HG03064 (cell line): ENCODE measurements at regions not wholly inside any gene's neighbourhood (a gene's known extent, or its start where the extent isn't known, plus 50 kb on each side); places are given as distances from the start of the nearest gene placed in this dataset.

Source experiments
- ATAC-seq: cut with Tn5 transposase; IDR thresholded peaks from one replicate; pipeline ENCODE4 v1.9.1; 2021; ENCODE audit warnings: low read depth; ENCODE audit not compliant: unreplicated experiment

DNA sequence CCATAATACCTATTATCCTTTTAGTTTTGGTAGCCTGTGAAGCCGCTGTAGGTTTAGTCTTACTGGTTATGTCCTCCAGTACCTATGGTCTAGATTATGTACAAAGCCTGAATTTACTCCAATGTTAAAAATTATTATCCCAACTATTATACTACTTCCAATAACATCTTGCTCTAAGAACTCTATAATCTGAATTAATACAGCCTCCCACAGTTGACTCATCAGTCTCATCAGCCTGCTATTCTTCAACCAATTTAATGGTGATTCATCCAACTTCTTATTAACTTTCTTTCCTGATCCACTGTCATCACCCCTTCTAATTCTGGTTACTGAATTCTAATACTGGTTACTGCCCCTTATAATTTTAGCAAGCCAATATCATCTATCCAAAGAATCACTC lies 370.3 kb upstream of the OPRM1 start:
- no peak for ATAC-seq

DNA sequence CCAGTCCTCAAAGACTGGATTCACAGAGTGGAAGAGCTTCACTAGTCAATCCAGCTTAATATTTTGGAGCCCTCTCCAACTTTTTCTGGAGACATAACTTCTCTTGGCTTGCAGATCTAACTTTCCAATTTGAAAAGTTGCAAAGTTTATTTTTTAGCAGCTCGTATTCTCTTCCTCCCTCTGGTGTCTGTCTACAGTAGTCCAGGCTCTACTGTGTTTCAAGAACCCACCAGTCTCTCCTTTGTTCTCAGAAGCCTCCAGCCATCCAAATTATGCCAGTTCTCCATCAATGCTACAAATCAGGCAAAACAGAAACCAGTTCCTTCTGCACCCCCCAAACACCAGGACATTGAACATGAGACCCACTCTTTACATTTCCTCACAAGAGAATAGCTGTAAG lies 376.1 kb upstream of the OPRM1 start:
- ATAC-seq, result no peak

DNA sequence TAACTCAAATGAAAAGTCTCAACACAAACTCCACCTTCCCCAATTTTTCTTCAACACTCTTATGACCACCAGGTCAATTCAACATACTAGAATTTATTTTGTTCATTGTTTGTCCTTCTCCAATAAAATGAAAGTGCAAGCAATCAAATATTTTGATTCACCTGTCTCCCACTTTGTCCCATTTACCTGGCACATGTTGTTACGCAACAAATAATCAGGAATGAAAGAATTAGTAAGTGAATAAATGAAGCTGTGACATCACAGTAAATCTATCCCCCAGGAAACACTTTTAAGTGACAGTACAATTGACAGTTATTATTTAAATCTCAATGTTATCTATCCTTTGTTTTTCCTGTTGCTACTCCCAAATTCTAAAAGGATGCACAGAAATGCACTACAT lies 393.7 kb upstream of the OPRM1 start:
- ATAC-seq, result no peak

DNA sequence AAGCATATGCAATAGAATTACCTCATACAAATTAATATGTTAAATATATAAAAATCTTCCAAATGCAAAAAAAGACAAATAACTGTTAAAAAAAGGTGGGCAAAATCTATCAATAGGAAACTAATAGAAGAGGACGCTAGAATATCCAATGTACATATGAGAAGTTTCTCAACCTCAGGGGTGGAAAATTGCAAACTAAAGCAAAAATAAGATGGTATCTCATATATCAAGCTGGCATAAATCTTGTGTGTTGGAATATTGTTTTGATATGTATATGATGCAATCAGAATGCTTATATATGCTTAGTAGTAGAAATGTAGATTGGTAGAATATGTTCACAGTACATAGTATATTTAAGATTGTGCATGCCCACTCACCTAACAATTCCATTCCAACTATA lies 395.0 kb upstream of the OPRM1 start:
- ATAC-seq, result no peak

DNA sequence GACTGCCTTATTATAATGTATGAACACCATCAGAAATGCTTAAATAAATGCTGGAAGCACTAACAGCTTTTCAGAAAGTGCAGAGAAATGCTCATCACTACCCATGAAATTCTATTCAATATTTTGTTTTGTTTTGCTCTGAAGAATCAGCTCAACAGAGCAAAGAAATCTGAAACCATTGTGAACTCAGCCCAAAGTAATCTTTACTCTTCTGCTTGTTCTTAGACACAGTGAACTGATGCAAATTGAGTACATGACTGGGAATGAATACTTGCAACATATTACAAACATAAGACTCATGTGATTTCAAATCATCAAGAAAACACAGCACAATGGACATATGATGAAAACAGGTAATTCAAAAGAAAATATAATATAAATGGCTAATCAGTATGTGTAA lies 404.6 kb upstream of the OPRM1 start:
- no peak for ATAC-seq

DNA sequence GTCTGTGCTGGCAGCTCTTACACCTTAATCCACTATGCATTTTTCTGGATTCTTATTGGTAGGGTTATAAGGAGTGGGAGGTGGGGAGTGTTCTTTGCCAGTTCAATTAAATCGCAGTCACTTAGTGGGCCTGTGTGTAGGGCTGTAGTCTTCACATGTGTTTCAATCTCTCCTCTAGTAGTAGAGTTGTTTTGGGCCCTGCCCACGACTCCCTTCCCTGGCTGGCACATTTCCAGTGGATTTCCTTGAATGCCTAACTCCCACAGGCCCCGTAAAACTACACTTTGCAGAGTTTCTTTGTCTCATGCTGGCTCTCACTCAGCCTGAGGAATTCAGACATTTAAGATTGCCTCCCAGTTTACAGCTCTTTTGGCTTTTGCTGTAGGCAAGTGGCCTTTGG lies 414.0 kb upstream of the OPRM1 start:
- ATAC-seq, result no peak

DNA sequence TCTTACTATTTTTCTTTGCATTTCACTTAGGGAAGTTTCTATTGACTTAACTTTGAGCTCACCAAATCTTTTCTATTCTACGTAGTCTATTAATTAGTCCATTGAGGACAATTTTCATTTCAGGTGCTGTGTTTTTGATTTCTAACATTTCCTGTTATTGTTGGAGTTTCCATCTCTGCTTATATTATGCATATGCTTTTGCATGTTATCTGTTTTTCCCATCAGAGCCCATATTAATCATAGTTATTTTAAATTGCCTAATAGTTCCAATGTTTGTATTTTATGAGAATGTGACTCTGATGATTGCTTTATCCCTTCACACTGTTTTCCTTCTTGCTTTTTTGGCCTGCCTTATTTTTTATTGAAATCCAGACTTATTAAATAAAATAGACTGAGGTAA lies 414.5 kb upstream of the OPRM1 start:
- no peak for ATAC-seq

DNA sequence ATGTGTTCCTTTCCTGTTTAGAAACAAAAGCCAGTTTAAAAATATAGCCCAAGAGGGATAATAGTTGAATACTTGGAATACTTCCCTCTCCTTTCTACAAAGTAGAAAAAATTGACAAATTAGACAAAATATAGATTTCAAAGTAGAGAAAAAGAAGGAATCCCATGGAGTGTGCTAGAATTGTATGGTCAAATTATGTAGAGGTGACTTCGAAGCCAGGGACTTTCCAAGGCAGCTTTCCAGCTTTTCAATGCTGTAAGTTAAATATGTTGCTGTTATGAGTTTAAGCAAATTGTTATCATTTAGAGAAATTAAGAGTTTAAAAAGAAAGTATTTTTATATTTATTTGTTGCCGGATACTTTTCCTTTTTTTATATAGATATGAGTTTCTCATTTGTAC lies 415.5 kb upstream of the OPRM1 start:
- no peak for ATAC-seq

DNA sequence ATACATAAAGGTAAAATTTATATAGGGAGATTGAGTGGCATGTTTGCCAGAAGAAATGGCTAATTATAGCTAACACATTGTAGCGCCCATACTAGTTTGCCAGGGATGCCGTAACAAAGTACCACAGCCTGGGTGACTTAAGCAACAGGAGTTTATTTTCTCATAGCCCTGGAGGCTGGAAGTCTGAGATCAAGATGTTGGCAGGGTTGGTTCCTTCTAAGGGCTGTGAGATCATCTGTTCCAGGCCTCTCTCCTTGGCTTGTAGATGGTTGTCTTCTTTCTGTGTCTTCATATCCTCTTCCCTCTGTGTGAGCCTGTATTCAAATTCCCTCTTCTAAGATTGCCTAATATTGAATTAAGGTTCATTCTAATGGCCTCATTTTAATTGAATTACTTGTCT lies 417.5 kb upstream of the OPRM1 start:
- no peak for ATAC-seq

DNA sequence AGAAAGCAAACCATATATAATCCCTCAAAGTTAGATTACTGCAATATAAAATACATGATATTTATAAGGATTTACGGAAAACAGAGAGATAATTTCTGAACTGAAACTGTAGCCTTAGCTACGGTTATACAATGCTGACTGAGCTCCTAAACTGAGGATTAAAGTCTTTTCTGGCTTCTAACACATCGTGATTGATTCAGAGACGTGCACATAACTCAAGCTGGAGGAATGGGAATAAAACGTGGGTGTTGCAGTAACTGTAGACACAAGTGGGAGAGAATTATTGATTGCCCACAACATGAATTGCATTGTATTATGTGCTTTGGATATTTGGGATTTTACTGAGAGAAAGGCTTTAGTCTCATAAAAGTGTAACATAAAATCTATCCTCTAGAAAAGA lies 418.0 kb upstream of the OPRM1 start:
- ATAC-seq, result no peak

DNA sequence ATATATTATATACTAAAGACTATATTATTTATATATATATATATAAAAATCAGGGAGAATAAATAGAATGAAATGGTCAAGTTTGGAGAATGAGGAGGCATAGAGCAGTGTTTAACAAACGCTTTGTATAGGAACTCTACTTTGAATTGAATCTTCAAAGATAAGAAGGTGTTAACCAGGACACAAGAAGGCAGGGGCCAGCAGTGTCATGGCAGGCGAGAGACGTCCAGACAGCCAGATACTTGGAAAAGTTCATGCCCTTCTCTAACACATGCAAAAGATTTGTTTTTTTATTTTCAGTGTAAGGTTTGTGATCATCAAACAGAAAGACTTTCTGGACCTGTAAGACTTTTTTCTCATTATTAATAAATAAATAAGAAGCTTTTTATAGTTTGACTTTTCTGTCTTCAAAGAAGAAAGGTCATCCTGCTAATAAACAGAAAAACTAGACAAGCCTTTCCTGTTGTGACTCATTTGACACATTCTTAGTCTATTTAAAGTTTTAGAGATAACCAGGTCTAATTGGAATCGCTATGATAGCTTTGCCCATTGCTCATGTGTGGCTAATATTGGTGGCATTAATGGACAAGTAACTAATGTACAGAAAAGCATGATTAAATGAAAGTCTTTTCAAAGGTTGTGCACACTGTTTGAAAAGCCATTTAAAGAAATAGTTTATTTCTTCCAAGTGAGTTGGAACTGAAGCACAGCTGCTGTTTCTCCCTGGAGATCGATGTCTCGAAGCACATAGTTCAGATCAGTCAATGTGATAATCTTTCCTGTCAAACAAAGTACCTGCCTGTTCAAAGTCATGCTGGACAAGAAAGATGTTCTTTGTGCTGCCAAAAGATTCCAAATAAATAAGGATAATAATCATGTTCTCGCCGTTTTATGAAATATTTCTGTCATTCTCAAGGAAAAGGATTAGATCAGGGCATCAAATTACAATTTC lies 420.4 kb upstream of the OPRM1 start:
- no peak for ATAC-seq

DNA sequence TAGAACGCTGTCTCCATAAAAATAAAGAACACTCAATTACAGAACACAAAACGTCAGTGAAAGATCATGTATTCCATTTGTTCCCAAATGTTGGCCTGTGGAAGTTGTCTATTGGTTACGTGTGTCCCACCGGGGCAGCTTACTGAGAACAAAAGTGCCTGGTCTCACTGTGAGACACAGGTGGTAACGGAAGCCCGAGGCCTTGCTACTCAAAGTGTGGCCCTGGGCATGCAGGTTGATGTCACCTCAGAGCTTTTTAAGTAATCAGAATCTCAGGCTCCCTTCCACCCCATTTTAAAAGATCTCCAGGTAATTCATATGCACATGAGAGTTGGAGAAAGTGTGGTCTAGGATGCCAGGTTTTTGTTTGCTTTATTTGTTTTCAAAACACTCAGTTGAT lies 422.5 kb upstream of the OPRM1 start:
- no peak for ATAC-seq

DNA sequence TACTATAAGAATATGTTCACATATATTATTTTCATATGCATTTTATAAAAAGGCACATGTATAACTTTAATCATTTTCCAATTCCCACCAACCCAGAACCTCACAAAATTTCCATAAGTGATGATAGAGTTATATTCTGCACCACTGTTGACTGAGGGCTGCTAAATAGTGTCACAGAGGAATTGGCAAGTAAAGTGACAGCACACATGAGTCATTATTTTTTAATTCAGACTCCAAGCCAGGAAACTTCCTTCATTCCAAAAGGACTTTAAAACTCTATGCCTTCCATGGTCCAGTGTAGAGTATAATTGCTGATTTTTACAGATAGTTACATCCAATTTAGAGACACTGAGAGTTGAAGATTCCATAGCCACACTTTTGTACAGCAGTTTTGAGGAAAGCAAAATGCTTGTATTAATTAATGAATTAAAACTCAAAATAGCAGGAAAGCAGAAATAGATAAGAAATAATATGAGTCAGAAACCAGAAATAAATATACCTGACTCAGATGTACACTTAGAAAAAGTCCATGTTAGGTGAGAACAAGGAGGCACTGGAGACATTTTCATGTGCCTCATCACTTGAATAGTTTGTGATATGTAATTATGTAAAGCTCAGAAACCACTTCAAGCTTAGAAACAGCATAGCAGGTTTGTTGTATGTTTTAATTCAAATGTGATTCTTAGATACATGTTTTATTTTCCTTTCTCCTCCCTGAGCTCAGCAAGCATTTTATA lies 425.2 kb upstream of the OPRM1 start:
- no peak for ATAC-seq

DNA sequence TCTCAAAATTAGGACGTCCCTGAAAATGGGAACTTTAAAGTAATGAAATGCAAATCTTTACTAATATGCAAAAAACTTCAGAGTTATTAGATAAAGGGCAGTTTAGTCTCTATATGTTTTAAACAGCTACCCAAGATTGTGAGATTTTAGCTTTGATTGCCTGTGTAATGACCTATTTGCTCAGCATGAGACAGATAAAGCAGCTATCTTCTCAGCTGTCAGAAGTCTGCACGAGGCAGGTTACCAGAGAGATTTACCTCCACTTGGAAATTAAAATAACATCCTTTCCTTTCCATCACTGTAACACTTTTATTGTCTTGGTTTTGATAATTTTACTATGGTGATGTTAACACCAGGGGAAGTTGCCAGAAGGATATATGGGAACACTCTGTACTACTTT lies 436.6 kb upstream of the OPRM1 start:
- ATAC-seq, result no peak

DNA sequence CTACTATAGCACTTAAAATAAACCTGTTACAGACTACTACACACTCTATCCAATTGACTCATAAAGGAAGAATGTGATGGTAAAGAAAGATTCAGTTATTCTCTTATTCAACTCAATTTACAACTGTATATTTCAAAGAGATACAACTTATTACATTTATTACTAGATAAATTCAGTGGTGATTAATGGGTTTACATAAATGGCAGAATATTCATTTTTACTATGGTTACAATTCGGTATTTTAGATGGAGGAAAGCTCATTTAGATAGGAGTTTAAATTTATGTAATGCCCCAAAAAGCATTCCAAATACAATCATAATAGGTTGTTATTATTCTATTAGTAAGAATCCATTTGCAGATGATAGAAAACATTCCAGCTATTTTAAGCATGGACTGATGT lies 439.1 kb upstream of the OPRM1 start:
- no peak for ATAC-seq

DNA sequence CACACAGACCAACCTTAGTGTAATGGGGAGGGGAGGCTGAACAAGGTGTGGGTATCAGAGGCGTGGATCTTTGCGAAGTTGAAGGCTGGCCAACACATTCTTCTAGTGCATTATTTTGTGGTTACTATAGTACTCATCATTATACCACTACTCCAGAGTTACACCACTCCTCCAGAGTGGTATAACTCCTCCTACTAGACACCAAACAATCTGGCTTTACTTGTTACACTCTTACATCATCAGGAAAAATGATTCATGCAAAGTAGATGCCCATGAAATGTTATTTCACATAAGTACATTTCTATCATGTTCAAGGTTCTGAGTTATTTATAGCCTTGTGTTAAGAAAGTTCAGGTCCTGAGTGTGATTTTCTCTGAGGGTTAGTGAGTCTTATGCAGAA lies 443.1 kb upstream of the OPRM1 start:
- ATAC-seq, result no peak

DNA sequence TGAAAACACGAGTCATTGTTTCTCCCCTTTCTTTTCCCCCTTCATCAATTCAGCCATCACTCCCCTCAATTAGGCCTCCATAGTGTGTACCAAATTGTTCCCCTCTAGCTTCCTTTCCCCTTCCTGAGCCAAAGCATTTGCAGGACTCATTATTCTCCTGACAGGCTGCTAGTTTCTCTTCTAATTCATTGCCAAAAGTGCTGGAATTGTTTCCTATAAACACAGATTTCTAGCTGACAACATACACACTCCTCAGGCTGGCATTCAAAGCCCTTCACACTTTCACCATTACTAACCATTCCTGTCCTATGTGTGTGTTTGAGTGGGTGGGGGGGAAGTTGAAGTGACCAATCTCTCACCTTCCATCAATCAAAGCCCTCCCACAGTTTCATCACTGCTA lies 444.2 kb upstream of the OPRM1 start:
- no peak for ATAC-seq

DNA sequence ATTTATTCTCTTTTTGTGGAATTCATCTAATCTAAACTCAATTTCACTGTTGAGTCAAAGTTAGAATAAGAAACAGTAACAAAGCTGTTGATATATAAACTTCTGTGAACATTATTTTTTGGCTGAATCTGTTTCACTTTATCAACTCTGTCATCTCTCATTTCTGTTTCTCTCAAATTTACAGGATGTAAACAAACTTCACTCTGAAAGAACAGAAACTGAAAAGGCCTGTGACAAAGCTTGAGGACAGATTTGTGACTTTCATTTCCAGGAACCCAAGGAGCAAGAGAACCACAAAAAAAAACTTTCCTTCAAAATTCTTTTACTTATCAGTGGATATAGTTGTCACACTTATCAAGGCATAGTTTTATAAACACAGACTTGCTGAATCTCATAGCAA lies 447.9 kb upstream of the OPRM1 start:
- peak; percentile 66 for ATAC-seq

DNA sequence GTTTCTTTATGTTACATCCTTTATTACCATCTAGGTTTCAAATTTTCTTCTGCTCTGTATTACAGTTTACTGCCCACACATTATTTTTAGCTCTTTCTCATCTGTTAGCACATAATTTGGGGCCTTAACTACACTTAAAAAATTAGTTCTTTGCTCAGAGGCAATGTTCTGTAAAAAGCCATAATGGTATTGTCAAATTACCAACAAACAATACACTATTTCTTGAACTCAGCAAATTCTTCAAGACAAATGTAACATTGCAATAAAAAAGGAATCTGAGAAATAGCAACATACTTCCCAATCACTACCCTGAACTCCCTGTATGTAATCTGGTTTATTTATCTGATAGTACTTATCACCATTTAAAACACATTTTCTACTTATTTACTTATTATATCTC lies 448.6 kb upstream of the OPRM1 start:
- ATAC-seq, result no peak

DNA sequence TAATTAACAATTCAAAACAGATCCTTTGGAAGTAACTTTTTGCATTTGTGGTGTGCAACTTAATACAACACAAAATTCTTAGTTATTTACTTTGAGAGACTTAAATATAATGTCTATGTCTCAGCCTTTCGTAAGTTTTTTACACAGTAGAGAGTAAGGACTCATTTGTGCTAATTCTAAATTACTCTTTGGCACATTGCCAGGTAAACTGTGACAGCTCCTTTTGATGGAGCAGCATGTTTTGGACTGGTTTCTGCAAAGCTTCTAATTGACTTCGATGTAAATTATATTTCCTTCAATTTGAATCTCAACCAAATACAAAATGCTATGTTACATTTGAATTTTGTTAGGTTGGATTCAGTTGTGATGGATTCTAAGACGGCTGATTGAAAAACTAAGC lies 450.7 kb upstream of the OPRM1 start:
- ATAC-seq, result no peak

DNA sequence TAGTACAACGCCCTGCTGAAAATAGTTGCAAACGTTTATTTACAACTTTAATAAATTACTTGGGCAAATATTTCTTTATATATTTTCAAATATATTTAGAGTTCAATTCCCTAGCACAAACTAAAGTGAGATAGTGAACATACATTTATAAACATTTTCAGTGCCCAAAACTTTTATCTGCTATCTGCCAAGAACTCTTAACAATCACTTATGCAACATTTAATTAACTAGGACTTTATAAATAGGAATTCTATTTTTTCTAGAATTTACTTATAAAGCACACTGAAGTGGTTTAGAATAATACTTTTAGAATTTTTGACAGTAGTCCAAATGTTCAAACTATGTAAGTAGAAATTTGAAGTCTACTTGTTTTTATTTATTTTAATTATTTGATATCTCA lies 452.6 kb upstream of the RGS17 start:
- ATAC-seq, result no peak

DNA sequence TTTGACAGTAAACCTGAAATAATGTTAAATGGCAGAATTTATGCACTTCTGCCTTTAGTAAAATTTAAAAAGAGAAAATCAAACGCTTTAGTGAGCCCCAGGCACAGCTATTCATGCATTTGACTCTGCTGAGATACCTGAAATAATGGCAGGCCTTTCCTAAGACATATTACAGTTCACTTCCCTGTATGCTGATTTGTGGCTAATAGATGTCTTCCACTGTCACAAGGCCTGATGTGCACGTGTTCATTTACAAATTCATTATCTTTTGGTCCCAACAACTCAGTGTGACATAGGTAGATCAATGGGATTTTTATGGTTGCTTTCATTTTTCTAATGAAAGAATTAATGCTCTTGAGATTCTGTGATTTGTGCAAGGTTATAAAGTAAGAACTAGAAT lies 449.7 kb upstream of the RGS17 start:
- no peak for ATAC-seq
